GM06990 (cell line): ENCODE measurements at regions not wholly inside any gene's neighbourhood (a gene's known extent, or its start where the extent isn't known, plus 50 kb on each side); places are given as distances from the start of the nearest gene placed in this dataset.

Experiments used
- DNase-seq: peaks from one replicate; pipeline ENCODE4 v3.0.0-alpha.2; 2011; ENCODE audit not compliant: insufficient read length; ENCODE audit errors: extremely low read depth
- H3K27me3 ChIP-seq: replicated peaks from 2 replicates; pipeline ENCODE4 v1.6.0; 2011; ENCODE audit warnings: low read length; ENCODE audit not compliant: control insufficient read depth, insufficient read depth
- H3K36me3 ChIP-seq: 2 replicates; pipeline ENCODE4 v1.5.1; 2011; ENCODE audit warnings: low read length; ENCODE audit not compliant: control insufficient read depth, insufficient read depth
- H3K4me3 ChIP-seq: replicated peaks from 2 replicates; pipeline ENCODE4 v1.5.1; 2011; ENCODE audit warnings: low read depth, mild to moderate bottlenecking, control low read depth, low read length
- CTCF ChIP-seq: IDR thresholded peaks from 2 replicates; pipeline ENCODE4 v1.5.1; 2011; ENCODE audit warnings: low read length, control low read depth, mild to moderate bottlenecking, inconsistent platforms; ENCODE audit not compliant: insufficient read depth, poor library complexity, severe bottlenecking

DNA sequence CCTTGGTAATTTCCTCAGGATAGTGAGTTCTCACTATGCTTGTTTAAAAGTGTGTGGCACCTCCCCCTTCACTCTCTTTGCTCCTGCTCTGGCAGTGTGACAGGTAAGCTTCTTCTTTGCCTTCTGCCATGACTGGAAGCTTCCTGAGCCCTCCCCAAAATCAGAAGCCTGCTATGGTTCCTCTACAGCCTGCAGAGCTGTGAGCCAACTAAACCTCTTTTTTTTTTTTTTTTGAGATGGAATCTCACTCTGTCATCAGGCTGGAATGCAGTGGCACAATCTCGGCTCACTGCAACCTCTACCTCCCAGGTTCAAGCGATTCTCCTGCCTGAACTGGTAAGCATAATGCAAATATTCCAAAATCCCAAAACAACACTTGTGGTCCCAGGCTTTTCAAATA lies 80.0 kb downstream of the SOWAHC start:
- no peak overlapping the region for H3K4me3 ChIP-seq
- H3K27me3 ChIP-seq, result no peaks in the 10 kb centered on the region
- no peaks in the 10 kb centered on the region for H3K36me3 ChIP-seq
- no peak for DNase-seq
- TF ChIP-seq CTCF, result no peak

- Histone ChIP-seq H3K27me3 (no peaks in the 10 kb centered on the region; the same call in 1 of the 2 replicates), H3K36me3 (no peaks in the 10 kb centered on the region), H3K4me3 (no peak overlapping the region)
- no peak for TF ChIP-seq CTCF
- no peak for DNase-seq
Observed at GRCh38 chr2:109695290-109695689, 81.1 kb downstream of the SOWAHC start.

GRCh38 chr2:109699646-109700045 lies 85.5 kb downstream of the SOWAHC start:
- H3K4me3 ChIP-seq, result no peak overlapping the region
- TF ChIP-seq CTCF, result no peak
- H3K27me3 ChIP-seq, result no peaks in the 10 kb centered on the region; the same call in 1 of the 2 replicates
- H3K36me3 ChIP-seq, result no peaks in the 10 kb centered on the region
- no peak for DNase-seq

- no peak overlapping the region for H3K4me3 ChIP-seq
- no peaks in the 10 kb centered on the region; the same call in 1 of the 2 replicates for H3K27me3 ChIP-seq
- TF ChIP-seq CTCF, result no peak
- H3K36me3 ChIP-seq, result no peaks in the 10 kb centered on the region
- no peak for DNase-seq
Observed at GRCh38 chr2:109700680-109701274, 86.6 kb downstream of the SOWAHC start.

DNA sequence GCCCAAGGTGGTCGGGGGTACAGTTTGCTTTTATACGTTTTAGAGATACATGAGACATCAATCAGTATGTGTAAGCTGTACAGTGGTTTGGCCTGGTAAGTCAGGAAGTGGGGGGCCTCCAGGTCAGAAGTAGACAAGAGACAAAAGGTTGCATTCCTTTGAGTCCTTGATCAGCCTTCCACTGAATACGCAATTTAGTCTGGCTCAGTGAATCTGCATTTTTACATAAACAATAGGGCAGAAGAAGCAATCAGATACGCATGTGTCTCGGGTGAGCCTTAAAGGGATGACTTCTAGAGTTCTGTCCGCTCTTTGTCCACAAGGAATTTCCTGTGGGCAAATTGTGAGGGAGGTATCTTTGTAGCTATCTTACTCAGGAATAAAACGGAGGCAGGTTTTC lies 87.2 kb downstream of the SOWAHC start:
- no peak for DNase-seq
- TF ChIP-seq CTCF, result no peak
- no peak overlapping the region for H3K4me3 ChIP-seq
- H3K36me3 ChIP-seq, result no peaks in the 10 kb centered on the region
- no peaks in the 10 kb centered on the region; the same call in 1 of the 2 replicates for H3K27me3 ChIP-seq
